ENCODE measurements at regions not wholly inside any gene's neighbourhood (a gene's known extent, or its start where the extent isn't known, plus 50 kb on each side); places are given as distances from the start of the nearest gene placed in this dataset.
A peak's percentile ranks its signal among the peaks of the same experiment; 100 is the strongest.

DNA sequence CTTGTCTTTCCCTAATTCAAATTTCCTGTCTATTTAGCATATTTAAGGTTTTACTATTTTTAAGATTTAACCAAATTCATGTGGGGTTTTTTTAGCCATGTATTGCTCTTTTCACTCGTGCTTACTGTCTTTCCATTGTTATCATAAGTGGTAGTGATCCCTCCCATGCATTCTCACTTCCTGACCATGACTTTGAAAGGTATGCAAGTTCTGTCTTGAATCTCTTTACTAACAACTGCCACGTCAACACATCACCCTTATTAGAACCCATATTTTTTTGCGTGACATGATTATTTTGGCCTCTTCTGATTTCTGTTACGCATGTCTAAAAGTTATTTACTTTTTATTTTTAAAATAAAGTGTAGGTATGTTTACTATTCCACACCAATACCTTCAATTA, 94.7 kb upstream of the CDH6 start:
- no peak for DNase-seq (ENCODE audit: low spot score)

DNA sequence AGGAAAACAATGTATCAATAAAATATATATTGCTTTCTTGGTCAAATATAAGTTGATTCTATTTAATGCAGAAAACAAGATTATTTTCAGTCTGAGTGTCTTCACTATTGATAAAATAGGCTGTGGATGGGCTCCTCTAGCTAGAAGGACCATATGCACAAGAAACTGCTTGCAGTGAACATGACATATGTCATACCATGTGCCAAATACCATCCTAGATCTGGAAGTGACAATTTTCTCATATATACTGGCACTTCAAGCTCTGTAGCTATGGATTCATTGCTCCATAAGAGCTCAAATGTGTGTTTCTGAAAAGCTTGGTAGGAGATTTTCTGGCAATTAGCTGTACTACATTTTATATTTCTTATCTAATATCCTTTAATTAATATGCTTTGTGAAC, 95.6 kb upstream of the CDH6 start:
- DNase-seq (ENCODE audit: low spot score): no peak

- no peak for DNase-seq (ENCODE audit: low spot score)
Measured at GRCh38 chr5:31096238-31096865, 97.1 kb upstream of the CDH6 start.

GRCh38 chr5:31095796-31096195, 97.7 kb upstream of the CDH6 start:
- DNase-seq (ENCODE audit: low spot score): no peak

GRCh38 chr5:31091501-31091900, 102.0 kb upstream of the CDH6 start:
- DNase-seq (ENCODE audit: low spot score): no peak

DNA sequence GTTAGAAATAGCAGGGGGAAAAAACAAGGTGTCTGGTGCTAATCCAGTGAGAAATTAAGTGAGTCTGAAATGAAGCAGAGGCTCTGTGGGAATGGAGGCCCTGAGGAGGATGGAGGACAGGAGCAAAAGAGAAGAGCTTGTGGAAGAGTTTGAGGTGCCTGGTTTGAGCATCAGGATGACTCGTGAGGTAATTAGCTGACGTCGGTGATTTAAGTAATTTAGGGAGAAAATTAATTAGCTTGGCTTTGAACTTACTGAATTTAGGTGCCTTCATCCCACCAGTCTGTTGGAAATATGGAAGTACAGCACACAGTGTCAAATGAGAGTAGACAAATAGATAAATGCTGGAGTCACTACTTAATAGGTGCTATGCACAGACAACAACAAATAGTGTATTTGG, 103.0 kb upstream of the CDH6 start:
- DNase-seq (ENCODE audit: low spot score): no peak

DNA sequence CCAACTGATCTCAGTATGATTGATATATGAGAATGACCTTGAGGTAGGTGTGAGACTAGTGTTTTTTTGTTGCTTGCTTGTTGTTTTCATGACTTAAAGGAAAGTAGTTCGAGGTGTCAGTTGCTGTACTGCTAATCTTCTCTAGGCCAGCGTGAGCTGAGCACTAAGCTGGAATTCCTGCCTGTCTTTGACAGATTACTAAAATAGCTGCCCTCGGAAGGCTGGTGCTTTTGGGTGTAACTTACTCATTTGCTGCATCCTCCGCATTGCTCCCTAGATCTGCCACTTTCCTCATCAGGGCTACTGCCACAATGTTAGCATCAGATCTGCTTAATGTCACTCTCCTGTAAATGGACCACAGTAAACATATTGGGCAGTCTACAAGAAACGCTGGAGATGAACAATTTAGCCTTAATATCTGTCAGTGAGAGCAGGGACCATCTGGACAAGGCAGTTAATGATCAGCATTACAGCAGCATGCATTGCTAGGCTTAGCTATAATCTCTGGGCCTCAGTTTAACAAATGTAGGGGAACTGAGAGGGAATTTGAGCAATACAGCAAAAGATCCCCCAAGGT, 106.6 kb upstream of the CDH6 start:
- DNase-seq (ENCODE audit: low spot score): no peak

DNA sequence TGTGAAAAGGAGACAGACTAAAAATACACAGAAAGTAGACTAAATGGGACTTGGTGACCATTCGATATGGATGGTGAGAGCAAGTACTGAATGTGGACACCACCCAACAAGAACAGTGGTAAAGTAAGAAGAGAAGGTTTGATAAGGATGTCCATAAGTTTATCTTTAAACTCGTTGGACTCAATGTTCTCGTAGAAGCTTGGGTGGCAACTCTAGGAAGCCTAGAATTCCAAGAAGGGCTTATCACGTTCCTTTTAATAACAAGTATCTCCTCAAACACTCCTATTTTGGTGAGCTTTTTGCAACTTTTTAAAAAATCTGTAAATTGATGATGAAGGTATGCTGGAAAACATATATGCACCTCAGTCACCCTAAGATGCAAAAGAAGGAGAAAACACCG, 108.6 kb upstream of the CDH6 start:
- no peak for DNase-seq (ENCODE audit: low spot score)

- no peak for DNase-seq (ENCODE audit: low spot score)
Measured at GRCh38 chr5:31083364-31083763, 110.1 kb upstream of the CDH6 start.

DNA sequence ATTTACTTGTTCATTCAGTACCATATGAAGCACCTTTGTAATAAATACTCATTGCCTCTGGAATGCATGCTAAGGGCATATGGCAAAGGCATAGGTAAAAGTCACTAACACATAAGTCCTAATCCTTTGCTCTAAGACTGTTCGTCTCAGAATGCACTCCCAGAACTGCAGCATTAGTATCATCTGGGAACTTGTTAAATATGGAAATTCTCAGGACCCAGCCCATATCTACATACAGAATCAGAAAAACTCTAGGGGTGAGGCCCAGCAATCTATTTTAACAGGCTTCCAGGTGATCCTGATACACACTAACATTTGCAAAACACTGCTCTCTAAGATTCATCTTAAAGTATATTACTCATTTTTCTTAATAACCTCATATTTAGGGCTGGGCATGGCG, 113.8 kb upstream of the CDH6 start:
- DNase-seq (ENCODE audit: low spot score): no peak

DNA sequence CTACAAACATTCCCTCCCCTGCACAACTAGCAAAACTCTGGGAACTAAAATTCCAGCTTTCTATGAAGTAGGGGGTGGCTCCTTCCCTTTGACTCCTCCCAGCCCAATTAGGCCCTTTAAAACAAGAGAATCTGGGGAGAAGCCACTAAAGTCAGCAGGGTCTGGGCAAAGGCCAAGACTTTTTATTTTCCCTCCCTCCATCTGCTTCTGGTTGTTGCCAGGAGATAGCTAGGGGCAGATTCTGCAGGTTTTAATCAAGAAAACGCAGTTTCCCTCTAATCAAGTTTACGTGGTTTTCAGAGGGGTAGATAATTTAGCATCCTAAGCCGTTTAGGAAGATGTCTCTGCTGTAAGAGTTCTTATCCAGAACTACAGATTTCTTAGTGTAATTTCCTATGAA, 114.5 kb upstream of the CDH6 start:
- DNase-seq (ENCODE audit: low spot score): peak; percentile 69

DNA sequence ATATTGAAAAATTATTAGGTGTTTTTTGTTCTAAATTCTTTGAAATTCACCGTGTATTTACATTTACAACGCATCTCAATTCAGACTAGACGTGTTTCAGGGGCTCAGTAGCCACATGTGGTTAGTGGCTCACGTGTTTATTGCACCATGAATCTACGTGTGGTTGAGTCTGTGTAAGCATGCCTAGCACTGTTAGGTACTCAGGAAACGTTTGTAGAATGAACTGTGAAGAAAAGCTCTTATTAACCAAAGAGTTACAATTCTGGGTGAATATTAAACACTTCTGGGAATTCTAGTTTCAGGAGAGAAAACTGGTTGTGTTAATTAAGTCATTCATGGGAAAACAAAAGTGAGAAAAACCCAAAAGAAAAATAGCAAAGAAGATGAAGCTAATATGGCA, 117.5 kb upstream of the CDH6 start:
- no peak for DNase-seq (ENCODE audit: low spot score)

DNA sequence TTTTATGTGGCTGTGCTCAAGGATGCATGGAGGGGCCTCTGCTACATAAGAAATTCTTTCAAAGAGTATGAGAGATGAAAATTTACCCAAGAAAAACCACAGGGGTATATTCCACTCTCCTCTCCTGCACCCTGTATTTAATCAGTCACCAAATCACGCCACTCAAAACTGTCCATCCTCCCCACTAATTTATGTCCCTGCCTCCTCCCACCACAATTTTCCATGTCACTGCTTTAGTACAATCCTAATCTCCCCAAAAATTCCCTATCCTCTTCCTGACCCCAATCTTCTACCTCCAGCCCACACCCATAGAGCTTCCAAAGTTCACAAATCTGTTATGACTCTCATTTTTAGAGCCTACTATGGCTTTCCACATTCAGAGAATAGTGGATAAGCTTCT, 125.2 kb upstream of the CDH6 start:
- DNase-seq (ENCODE audit: low spot score): no peak

GRCh38 chr5:31066655-31067328, 126.7 kb upstream of the CDH6 start:
- DNase-seq (ENCODE audit: low spot score): no peak

GRCh38 chr5:31064215-31064614, 129.3 kb upstream of the CDH6 start:
- no peak for DNase-seq (ENCODE audit: low spot score)

GRCh38 chr5:31062902-31063580, 130.4 kb upstream of the CDH6 start:
- no peak for DNase-seq (ENCODE audit: low spot score)

GRCh38 chr5:31059889-31060288, 133.6 kb upstream of the CDH6 start:
- DNase-seq (ENCODE audit: low spot score): no peak

- DNase-seq (ENCODE audit: low spot score): no peak
Measured at GRCh38 chr5:31054453-31054852, 139.0 kb upstream of the CDH6 start.

- no peak for DNase-seq (ENCODE audit: low spot score)
Measured at GRCh38 chr5:31052937-31053658, 140.4 kb upstream of the CDH6 start.

DNA sequence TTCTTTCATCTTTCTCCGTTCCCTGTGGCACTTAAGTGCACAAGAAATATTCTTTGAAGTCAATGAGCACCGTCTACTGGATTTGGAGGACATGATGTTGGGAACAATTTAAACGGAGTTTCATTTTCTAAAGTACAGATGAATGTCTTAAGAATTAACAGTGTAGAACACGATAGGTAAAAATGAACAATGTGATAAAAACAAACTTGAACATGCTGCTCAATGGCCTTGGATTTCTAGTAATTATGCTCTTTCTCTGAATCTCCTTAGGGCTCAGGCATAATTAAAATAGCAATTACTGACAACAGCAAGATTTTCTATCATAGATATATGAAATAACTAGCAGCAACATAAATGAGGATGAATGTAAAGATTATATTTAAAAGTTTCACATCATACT, 142.2 kb upstream of the CDH6 start:
- no peak for DNase-seq (ENCODE audit: low spot score)

- no peak for DNase-seq (ENCODE audit: low spot score)
Measured at GRCh38 chr5:31049936-31050704, 143.4 kb upstream of the CDH6 start.

DNA sequence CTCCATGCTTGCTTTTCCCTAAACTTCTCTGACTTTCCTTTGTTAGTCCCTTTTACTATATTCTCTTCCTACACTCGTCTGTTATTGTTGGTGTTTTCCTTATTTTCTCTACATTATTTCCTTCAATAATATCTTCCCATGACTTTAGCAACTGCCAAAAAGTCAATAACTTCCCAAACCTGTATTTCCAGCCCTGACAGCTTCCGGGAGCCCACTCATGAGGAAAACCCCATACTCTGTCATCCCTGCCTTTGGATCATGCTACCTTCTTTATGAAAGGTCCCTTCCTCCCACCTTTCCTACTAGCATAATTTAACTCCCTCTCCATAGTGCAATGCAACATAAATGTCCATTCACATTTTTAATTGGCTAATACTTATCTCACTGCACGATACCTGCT, 144.0 kb upstream of the CDH6 start:
- DNase-seq (ENCODE audit: low spot score): no peak

Measured in cerebellar cortex (tissue), 1 donor.